IMR-90 (cell line): ENCODE measurements at regions not wholly inside any gene's neighbourhood (a gene's known extent, or its start where the extent isn't known, plus 50 kb on each side); places are given as distances from the start of the nearest gene placed in this dataset.

Experiments used
- ATAC-seq: fragments of 200-7000 bp; cut with Tn5 transposase; 2 replicates; pipeline ENCODE4 v1.9.1; 2020; ENCODE audit warnings: low read depth, mild to moderate bottlenecking, moderate library complexity
- BruUV-seq: library from RNA; stranded (reverse); fragments of 400-500 nt; replicated peaks from 2 replicates; lab custom pipeline; 2021; lab: Mats Ljungman, UMichigan
- CTCF ChIA-PET: fragments of 300-600 bp; formaldehyde crosslinking; extraction: SDS; loops from one replicate; lab custom pipeline; 2021; ENCODE audit warnings: antibody characterized with exemption; lab: Yijun Ruan, JAX
- POLR2A ChIA-PET: fragments of 300-600 bp; sonication (Branson Sonifier 250); formaldehyde crosslinking; loops from one replicate; lab custom pipeline; 2022; ENCODE audit warnings: antibody characterized with exemption; ENCODE audit not compliant: unreplicated experiment; lab: Charles Lee
- DNase-seq: peaks from one replicate; pipeline ENCODE4 v3.0.0; 2013
- H2AFZ ChIP-seq: replicated peaks from 2 replicates; pipeline ENCODE3; 2013; ENCODE audit warnings: low read length, mild to moderate bottlenecking; ENCODE audit not compliant: poor library complexity
- H2AK5ac ChIP-seq: 2 replicates; pipeline ENCODE4 v1.6.1; 2013; ENCODE audit warnings: low read depth, low read length, inconsistent platforms
- H2AK9ac ChIP-seq: replicated peaks from 2 replicates; pipeline ENCODE3; 2013; ENCODE audit warnings: mild to moderate bottlenecking, low read depth, low read length, moderate library complexity; ENCODE audit not compliant: poor library complexity
- H2BK120ac ChIP-seq: 2 replicates; pipeline ENCODE4 v1.6.1; 2013; ENCODE audit warnings: low read depth, low read length, inconsistent platforms
- H2BK15ac ChIP-seq: 3 replicates; pipeline ENCODE4 v1.6.1; 2013; ENCODE audit warnings: low read depth, low read length, inconsistent platforms
- H2BK20ac ChIP-seq: 2 replicates; pipeline ENCODE4 v1.6.1; 2013; ENCODE audit warnings: low read depth, mild to moderate bottlenecking, inconsistent platforms, low read length, moderate library complexity
- H2BK5ac ChIP-seq: 2 replicates; pipeline ENCODE4 v1.6.1; 2013; ENCODE audit warnings: mild to moderate bottlenecking, low read depth, low read length, inconsistent platforms; ENCODE audit not compliant: poor library complexity, severe bottlenecking
- H3K14ac ChIP-seq: replicated peaks from 2 replicates; pipeline ENCODE4 v1.6.1; 2013; ENCODE audit warnings: low read depth, low read length, inconsistent platforms
- H3K18ac ChIP-seq: 2 replicates; pipeline ENCODE4 v1.6.1; 2013; ENCODE audit warnings: low read depth, low read length, control low read depth
- H3K23ac ChIP-seq: 2 replicates; pipeline ENCODE4 v1.6.1; 2013; ENCODE audit warnings: low read depth, low read length, inconsistent platforms
- H3K27ac ChIP-seq: 2 replicates; pipeline ENCODE4 v1.5.1; 2013; ENCODE audit warnings: mild to moderate bottlenecking, control low read depth, low read length; ENCODE audit not compliant: insufficient read depth
- H3K27me3 ChIP-seq: 2 replicates; pipeline ENCODE4 v1.6.1; 2013; ENCODE audit warnings: low read length; ENCODE audit not compliant: control insufficient read depth, insufficient read depth
- H3K36me3 ChIP-seq: 2 replicates; pipeline ENCODE4 v1.6.1; 2013; ENCODE audit warnings: low read length, mixed read lengths; ENCODE audit not compliant: control insufficient read depth, insufficient read depth
- H3K4ac ChIP-seq: 2 replicates; pipeline ENCODE4 v1.6.1; 2013; ENCODE audit warnings: low read depth, low read length, inconsistent platforms
- H3K4me1 ChIP-seq: 2 replicates; pipeline ENCODE4 v1.6.1; 2013; ENCODE audit warnings: low read length, mixed read lengths; ENCODE audit not compliant: control insufficient read depth, insufficient read depth
- H3K4me2 ChIP-seq: 2 replicates; pipeline ENCODE4 v1.6.1; 2013; ENCODE audit warnings: low read depth, mild to moderate bottlenecking, control low read depth, low read length, moderate library complexity
- H3K4me3 ChIP-seq: 2 replicates; pipeline ENCODE4 v1.5.1; 2013; ENCODE audit warnings: low read depth, mild to moderate bottlenecking, control low read depth, low read length, moderate library complexity; ENCODE audit not compliant: insufficient read depth
- H3K56ac ChIP-seq: 2 replicates; pipeline ENCODE4 v1.6.1; 2013; ENCODE audit warnings: low read length, inconsistent platforms; ENCODE audit not compliant: insufficient read depth; ENCODE audit errors: extremely low read depth
- H3K79me1 ChIP-seq, 2 experiments: 2 replicates each; pipeline ENCODE4 v1.6.1; 2013; ENCODE audit warnings: low read length in 2 of 2, inconsistent platforms in 1 of 2, low read depth in 1 of 2
- H3K9ac ChIP-seq: 2 replicates; pipeline ENCODE4 v1.6.1; 2013; ENCODE audit warnings: low read depth, low read length, control low read depth
- H3K9me1 ChIP-seq: 2 replicates; pipeline ENCODE4 v1.6.1; 2013; ENCODE audit warnings: low read length, inconsistent platforms; ENCODE audit not compliant: insufficient read depth
- H3K9me3 ChIP-seq: 2 replicates; pipeline ENCODE4 v1.6.1; 2013; ENCODE audit warnings: low read length; ENCODE audit not compliant: control insufficient read depth, insufficient read depth
- H4K20me1 ChIP-seq: 2 replicates; pipeline ENCODE4 v1.6.1; 2013; ENCODE audit warnings: low read length, inconsistent platforms; ENCODE audit not compliant: insufficient read depth
- H4K5ac ChIP-seq: 2 replicates; pipeline ENCODE4 v1.6.1; 2013; ENCODE audit warnings: mild to moderate bottlenecking, low read depth, low read length, control low read depth
- H4K8ac ChIP-seq, 2 experiments: 2 replicates each; pipeline ENCODE4 v1.6.1; 2013; ENCODE audit warnings: low read depth in 2 of 2, low read length in 2 of 2, control low read depth in 1 of 2, inconsistent platforms in 1 of 2
- H4K91ac ChIP-seq: 2 replicates; pipeline ENCODE4 v1.6.1; 2013; ENCODE audit warnings: low read depth, low read length, inconsistent platforms; ENCODE audit not compliant: insufficient read depth
- CHD1 ChIP-seq: IDR thresholded peaks from 2 replicates; pipeline ENCODE4 v1.6.1; 2012; ENCODE audit warnings: low read depth, low read length, improper control_type of control experiment
- MAFK ChIP-seq: IDR thresholded peaks from 2 replicates; pipeline ENCODE4 v1.6.1; 2012; ENCODE audit warnings: low read depth, low read length, improper control_type of control experiment
- RAD21 ChIP-seq: IDR thresholded peaks from 2 replicates; pipeline ENCODE4 v1.6.1; 2012; ENCODE audit warnings: low read length, improper control_type of control experiment
- RCOR1 ChIP-seq: IDR thresholded peaks from 2 replicates; pipeline ENCODE4 v1.6.1; 2012; ENCODE audit warnings: mild to moderate bottlenecking, low read length, improper control_type of control experiment; ENCODE audit not compliant: insufficient replicate concordance
- RFX5 ChIP-seq: IDR thresholded peaks from 2 replicates; pipeline ENCODE4 v1.8.0; 2012; ENCODE audit warnings: low read depth, mild to moderate bottlenecking, low read length, moderate library complexity
- WGBS, 2 experiments: methylation state at CpG; one replicate each; pipeline versions ENCODE4 v1.1.5 to v1.1.7; 2013; ENCODE audit warnings: missing lambda C conversion rate in 2 of 2; ENCODE audit not compliant: insufficient read length in 1 of 2; ENCODE audit errors: extremely low coverage in 2 of 2; 5-methylcytosine and 5-hydroxymethylcytosine counted together
- dilution Hi-C: fragments of 300-500 bp; cut with HindIII; formaldehyde crosslinking; loops from one replicate; pipeline ENCODE4 v1.14.3; 2018; ENCODE audit warnings: low sequenced_read_pairs; ENCODE audit not compliant: unreplicated experiment
- in situ Hi-C: fragments of 300-500 bp; cut with MboI; formaldehyde crosslinking; loops from 3 replicates; pipeline ENCODE4 v1.14.3; 2019; ENCODE audit warnings: low sequenced_read_pairs, inconsistent platforms, mixed read lengths
- intact Hi-C: fragments of 100-400 bp; cut with micrococcal nuclease; formaldehyde crosslinking; loops from 2 replicates; pipeline ENCODE4 v1.10.0; 2022

DNA sequence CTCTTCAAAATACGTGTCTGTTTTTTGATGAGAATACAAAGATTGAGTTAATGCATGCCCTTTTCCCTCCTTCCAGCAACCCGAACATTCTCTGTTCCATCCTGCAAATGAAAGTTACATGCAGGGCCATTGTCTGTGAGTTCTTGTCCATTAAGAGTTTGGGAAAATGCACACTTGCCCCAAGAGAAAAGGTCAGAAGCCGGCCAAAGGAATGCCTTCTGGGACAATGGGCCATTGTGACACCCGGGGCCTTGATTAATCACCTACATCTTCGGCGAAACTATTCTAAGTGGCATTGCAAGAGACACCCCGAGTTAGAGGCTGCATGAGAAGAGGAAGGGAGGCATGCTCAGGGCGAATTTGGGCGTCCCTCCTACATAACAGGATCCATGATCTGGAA, 73.7 kb upstream of the COPS8 start:
- no peak for DNase-seq
- H3K56ac ChIP-seq = no peak overlapping the region
- H3K9me3 ChIP-seq = peaks cover 5% of the 10 kb centered on the region
- no peak overlapping the region for H2AK5ac ChIP-seq
- no peak overlapping the region for H3K9ac ChIP-seq
- H3K27me3 ChIP-seq = peaks cover 16% of the 10 kb centered on the region
- no peak overlapping the region for H4K5ac ChIP-seq
- H3K23ac ChIP-seq = no peak overlapping the region
- intact Hi-C loops = no loop called here
- H4K91ac ChIP-seq = no peak overlapping the region
- H3K36me3 ChIP-seq = no peaks in the 10 kb centered on the region
- H3K4ac ChIP-seq = no peak overlapping the region
- no peak for ATAC-seq
- H2BK5ac ChIP-seq = no peak overlapping the region
- dilution Hi-C loops = no loop called here
- H2BK20ac ChIP-seq = no peak overlapping the region
- H4K20me1 ChIP-seq = no peaks in the 10 kb centered on the region
- no peaks in the 10 kb centered on the region for H3K9me1 ChIP-seq
- TF ChIP-seq CHD1 (no peak), RCOR1 (no peak), RAD21 (no peak), RFX5 (no peak), MAFK (no peak)
- H3K79me1 ChIP-seq = no peaks in the 10 kb centered on the region
- no peak overlapping the region for H3K18ac ChIP-seq
- H2AFZ ChIP-seq = no peak overlapping the region
- in situ Hi-C loops = no loop called here
- H3K4me2 ChIP-seq = no peak overlapping the region
- H3K4me1 ChIP-seq = peaks cover 2% of the 10 kb centered on the region
- H3K4me3 ChIP-seq = no peak overlapping the region
- no peak overlapping the region for H3K27ac ChIP-seq
- no peak overlapping the region for H4K8ac ChIP-seq
- no peak overlapping the region for H3K14ac ChIP-seq
- no peak overlapping the region for H2BK15ac ChIP-seq
- no CpG with 5 or more reads among the region's 9 CpGs for WGBS, 2 experiments
- POLR2A ChIA-PET = no interaction called here
- H2AK9ac ChIP-seq = no peak overlapping the region
- BruUV-seq = no TSS peak
- H2BK120ac ChIP-seq = no peak overlapping the region
- CTCF ChIA-PET = interaction anchor here (0.7 kb wide), 1 partner anchor 16 kb away, joined by 3 read pairs; no protein-coding TSS in a partner anchor
